CD4-positive, alpha-beta T cell (primary cell): ENCODE measurements at regions not wholly inside any gene's neighbourhood (a gene's known extent, or its start where the extent isn't known, plus 50 kb on each side); places are given as distances from the start of the nearest gene placed in this dataset.
"Not testable (repeated sequence)": the region's sequence is repeated elsewhere in the genome, so short reads cannot be mapped to it uniquely, and the experiment has no call there.

ENCODE experiments used
- ATAC-seq: fragments of 200-7000 bp; cut with Tn5 transposase; one replicate; pipeline ENCODE4 v1.10.0; 2022; ENCODE audit warnings: mild to moderate bottlenecking; ENCODE audit not compliant: poor library complexity
- CTCF ChIA-PET: fragments of 350-600 bp; sonication (Branson Sonifier 250); formaldehyde crosslinking; loops from one replicate; lab custom pipeline; 2021; ENCODE audit warnings: antibody characterized with exemption, inconsistent platforms; lab: Charles Lee
- POLR2A ChIA-PET: fragments of 350-600 bp; sonication (Branson Sonifier 250); formaldehyde crosslinking; loops from one replicate; lab custom pipeline; 2021; ENCODE audit warnings: antibody characterized with exemption, inconsistent platforms; lab: Charles Lee
- DNase-seq, 14 experiments: peaks; one replicate each; pipeline ENCODE4 v3.0.0-alpha.2; 2013 to 2020; ENCODE audit warnings: mixed read lengths in 2 of 14
- H3K27ac ChIP-seq, 2 donors: one replicate each; pipeline versions ENCODE4 v1.5.1 to v1.7.0; 2013; ENCODE audit warnings: low read length in 2 of 2, low read depth in 1 of 2, mild to moderate bottlenecking in 1 of 2
- H3K27me3 ChIP-seq, 2 experiments: 1 replicate in 1 of 2; 2 replicates in 1 of 2; pipeline versions ENCODE4 v1.6.1 to v1.7.0; 2013; ENCODE audit warnings: low read length in 2 of 2, control low read depth in 1 of 2, mild to moderate bottlenecking in 1 of 2, moderate library complexity in 1 of 2; ENCODE audit not compliant: insufficient read depth in 2 of 2, control insufficient read depth in 1 of 2
- H3K36me3 ChIP-seq: one replicate; pipeline ENCODE4 v1.6.1; 2013; ENCODE audit warnings: low read length, control low read depth; ENCODE audit not compliant: insufficient read depth
- H3K4me1 ChIP-seq: one replicate; pipeline ENCODE4 v1.6.1; 2013; ENCODE audit warnings: low read length, control low read depth; ENCODE audit not compliant: insufficient read depth
- H3K4me3 ChIP-seq: one replicate; pipeline ENCODE4 v1.5.1; 2013; ENCODE audit warnings: mild to moderate bottlenecking, low read length, moderate library complexity
- H3K9me3 ChIP-seq, 2 experiments: 1 replicate in 1 of 2; 2 replicates in 1 of 2; pipeline versions ENCODE4 v1.6.1 to v1.7.0; 2013; ENCODE audit warnings: low read length in 2 of 2, mild to moderate bottlenecking in 2 of 2, control low read depth in 1 of 2, moderate library complexity in 1 of 2; ENCODE audit not compliant: control insufficient read depth in 1 of 2, insufficient read depth in 1 of 2
- H3K27ac Mint-ChIP-seq: one replicate; pipeline ENCODE4 v1.8.0; 2020; ENCODE audit warnings: mixed read lengths
- H3K27me3 Mint-ChIP-seq: one replicate; pipeline ENCODE4 v1.8.0; 2021; ENCODE audit warnings: mixed read lengths
- H3K36me3 Mint-ChIP-seq: one replicate; pipeline ENCODE4 v1.8.0; 2021; ENCODE audit warnings: low read depth, mixed read lengths
- H3K4me1 Mint-ChIP-seq: one replicate; pipeline ENCODE4 v1.8.0; 2021; ENCODE audit warnings: low read depth, mixed read lengths
- H3K4me3 Mint-ChIP-seq: one replicate; pipeline ENCODE4 v1.8.0; 2020; ENCODE audit warnings: mild to moderate bottlenecking, mixed read lengths
- H3K9me3 Mint-ChIP-seq: one replicate; pipeline ENCODE4 v1.8.0; 2020; ENCODE audit warnings: mixed read lengths
- intact Hi-C, 2 experiments: fragments of 100-400 bp; cut with DNase I in 1 of 2; cut with micrococcal nuclease in 1 of 2; formaldehyde crosslinking; loops; one replicate each; pipeline versions ENCODE4 v1.15.1 to v1.9.0; 2023 to 2025; cut with DNase I, micrococcal nuclease
- TF ChIP-seq, protein P1 (sequence below): fragments of 200-600 bp; IDR thresholded peaks from one replicate; pipeline ENCODE4 v1.8.0; 2022; ENCODE audit warnings: antibody characterized with exemption, mild to moderate bottlenecking

DNA sequence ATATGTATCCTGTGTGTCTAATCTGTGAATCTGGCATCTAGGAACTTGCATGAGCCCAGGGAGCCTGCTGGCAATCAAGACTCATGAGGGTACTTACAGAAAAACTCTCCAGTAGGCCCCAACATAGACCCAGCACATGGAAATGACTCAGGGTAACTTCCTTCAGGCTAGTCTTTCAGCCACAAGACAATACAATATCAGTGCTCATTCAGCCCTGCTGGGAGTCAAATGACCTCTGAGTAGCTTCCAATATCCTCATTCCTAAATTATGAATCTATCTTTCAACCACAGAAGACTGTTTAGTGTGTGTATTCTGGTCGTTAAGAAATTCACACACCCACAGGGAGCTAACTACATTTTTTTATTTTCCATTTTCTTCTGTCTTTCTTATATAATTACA, 1273.0 kb downstream of the EFNA5 start:
- H3K9me3 ChIP-seq: no peaks in the 10 kb centered on the region

DNA sequence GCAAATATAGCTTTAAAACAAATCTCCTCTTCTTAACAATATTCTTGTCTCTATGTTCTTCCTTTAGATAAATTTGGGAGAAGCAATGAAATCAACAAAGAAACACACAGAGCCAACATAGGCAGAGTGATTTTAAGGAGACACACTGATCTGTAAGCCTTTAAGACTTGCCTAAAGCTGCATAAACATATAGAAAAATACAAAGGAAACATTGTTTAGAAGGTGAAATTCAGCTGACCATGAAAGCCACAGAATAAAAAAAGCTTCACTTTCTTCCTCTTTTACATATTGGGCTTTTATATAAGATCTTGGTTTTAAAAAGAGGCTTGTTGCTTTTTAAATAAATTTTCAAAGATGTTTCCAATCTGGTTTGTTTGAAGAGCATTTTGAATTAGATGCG, 1277.5 kb downstream of the EFNA5 start:
- Histone ChIP-seq H3K36me3 (no peaks in the 10 kb centered on the region), H3K4me3 (no peak overlapping the region), H3K27ac (no peak overlapping the region), H3K4me1 (no peaks in the 10 kb centered on the region), H3K9me3 (no peaks in the 10 kb centered on the region), H3K27me3 (no peaks in the 10 kb centered on the region)
- Mint-ChIP-seq H3K27me3 (no peaks in the 10 kb centered on the region), H3K36me3 (no peaks in the 10 kb centered on the region), H3K4me3 (no peak overlapping the region), H3K27ac (no peak overlapping the region), H3K9me3 (no peaks in the 10 kb centered on the region), H3K4me1 (no peaks in the 10 kb centered on the region)
- POLR2A ChIA-PET: no interaction called here
- DNase-seq (no peak), ATAC-seq (no peak)
- intact Hi-C loops: no loop called here
- CTCF ChIA-PET: no interaction called here
- TF ChIP-seq, protein P1, sequence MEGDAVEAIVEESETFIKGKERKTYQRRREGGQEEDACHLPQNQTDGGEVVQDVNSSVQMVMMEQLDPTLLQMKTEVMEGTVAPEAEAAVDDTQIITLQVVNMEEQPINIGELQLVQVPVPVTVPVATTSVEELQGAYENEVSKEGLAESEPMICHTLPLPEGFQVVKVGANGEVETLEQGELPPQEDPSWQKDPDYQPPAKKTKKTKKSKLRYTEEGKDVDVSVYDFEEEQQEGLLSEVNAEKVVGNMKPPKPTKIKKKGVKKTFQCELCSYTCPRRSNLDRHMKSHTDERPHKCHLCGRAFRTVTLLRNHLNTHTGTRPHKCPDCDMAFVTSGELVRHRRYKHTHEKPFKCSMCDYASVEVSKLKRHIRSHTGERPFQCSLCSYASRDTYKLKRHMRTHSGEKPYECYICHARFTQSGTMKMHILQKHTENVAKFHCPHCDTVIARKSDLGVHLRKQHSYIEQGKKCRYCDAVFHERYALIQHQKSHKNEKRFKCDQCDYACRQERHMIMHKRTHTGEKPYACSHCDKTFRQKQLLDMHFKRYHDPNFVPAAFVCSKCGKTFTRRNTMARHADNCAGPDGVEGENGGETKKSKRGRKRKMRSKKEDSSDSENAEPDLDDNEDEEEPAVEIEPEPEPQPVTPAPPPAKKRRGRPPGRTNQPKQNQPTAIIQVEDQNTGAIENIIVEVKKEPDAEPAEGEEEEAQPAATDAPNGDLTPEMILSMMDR: no peak

More for the DNA sequence above, 1273.0 kb downstream of the EFNA5 start:
- Histone ChIP-seq H3K27me3 (no peaks in the 10 kb centered on the region), H3K4me1 (no peaks in the 10 kb centered on the region), H3K27ac (no peak overlapping the region), H3K36me3 (no peaks in the 10 kb centered on the region), H3K4me3 (no peak overlapping the region)
- DNase-seq (no peak), ATAC-seq (no peak)
- TF ChIP-seq, protein P1: no peak
- H3K36me3 Mint-ChIP-seq: no peaks in the 10 kb centered on the region
- no peaks in the 10 kb centered on the region for H3K27me3 Mint-ChIP-seq
- H3K27ac Mint-ChIP-seq: no peak overlapping the region
- intact Hi-C loops: no loop called here
- POLR2A ChIA-PET: no interaction called here
- no peak overlapping the region for H3K4me3 Mint-ChIP-seq
- no peaks in the 10 kb centered on the region for H3K4me1 Mint-ChIP-seq
- no peaks in the 10 kb centered on the region for H3K9me3 Mint-ChIP-seq
- CTCF ChIA-PET: no interaction called here

DNA sequence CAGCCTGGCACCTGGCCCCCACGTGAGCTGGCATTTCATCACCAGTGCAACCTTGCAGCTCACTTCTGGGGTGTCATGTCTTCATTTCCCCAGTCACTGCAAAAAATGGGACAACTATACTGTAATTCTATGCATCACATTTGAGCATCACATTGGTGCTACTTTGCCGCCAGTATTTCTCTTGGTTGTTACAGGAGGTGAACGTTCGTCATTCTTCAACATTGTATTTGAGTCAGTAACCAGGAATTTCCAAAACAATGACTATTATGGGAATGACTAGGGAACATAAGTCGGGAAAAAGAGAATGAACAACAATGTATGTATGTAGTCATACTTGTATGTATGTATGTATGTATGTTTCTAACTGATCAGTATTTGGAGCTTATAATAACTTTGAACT, 1278.0 kb downstream of the EFNA5 start:
- H3K9me3 ChIP-seq: no peaks in the 10 kb centered on the region
- no peak overlapping the region for H3K4me3 ChIP-seq
- H3K27me3 ChIP-seq: no peaks in the 10 kb centered on the region
- ATAC-seq: no peak
- no peak overlapping the region for H3K27ac ChIP-seq
- intact Hi-C loops: no loop called here
- H3K4me3 Mint-ChIP-seq: no peak overlapping the region
- no peaks in the 10 kb centered on the region for H3K9me3 Mint-ChIP-seq
- H3K27ac Mint-ChIP-seq: no peak overlapping the region
- DNase-seq: no peak
- ChIA-PET CTCF (no interaction called here), POLR2A (no interaction called here)
- no peaks in the 10 kb centered on the region for H3K36me3 ChIP-seq
- TF ChIP-seq, protein P1: no peak
- no peaks in the 10 kb centered on the region for H3K4me1 Mint-ChIP-seq
- no peaks in the 10 kb centered on the region for H3K27me3 Mint-ChIP-seq
- no peaks in the 10 kb centered on the region for H3K36me3 Mint-ChIP-seq
- no peaks in the 10 kb centered on the region for H3K4me1 ChIP-seq

DNA sequence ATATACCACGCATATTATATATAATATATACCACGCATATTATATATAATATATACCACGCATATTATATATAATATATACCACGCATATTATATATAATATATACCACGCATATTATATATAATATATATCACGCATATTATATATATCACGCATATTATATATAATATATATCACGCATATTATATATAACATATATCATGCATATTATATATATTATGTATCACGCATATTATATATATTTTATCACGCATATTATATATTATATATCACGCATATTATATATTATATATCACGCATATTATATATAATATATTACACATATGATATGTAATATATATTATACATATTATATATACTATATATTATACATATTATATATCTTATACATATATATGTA, 1283.0 kb downstream of the EFNA5 start:
- H3K9me3 ChIP-seq, H3K27me3 Mint-ChIP-seq, ATAC-seq, H3K4me1 Mint-ChIP-seq, H3K36me3 ChIP-seq, H3K27ac Mint-ChIP-seq, H3K27ac ChIP-seq, H3K4me1 ChIP-seq, H3K4me3 ChIP-seq, H3K4me3 Mint-ChIP-seq, H3K9me3 Mint-ChIP-seq, POLR2A ChIA-PET, intact Hi-C loops, H3K27me3 ChIP-seq, CTCF ChIA-PET, DNase-seq, H3K36me3 Mint-ChIP-seq: not testable (repeated sequence)
